ENCODE measurements at regions not wholly inside any gene's neighbourhood (a gene's known extent, or its start where the extent isn't known, plus 50 kb on each side); places are given as distances from the start of the nearest gene placed in this dataset.

- TF ChIP-seq, protein P1, sequence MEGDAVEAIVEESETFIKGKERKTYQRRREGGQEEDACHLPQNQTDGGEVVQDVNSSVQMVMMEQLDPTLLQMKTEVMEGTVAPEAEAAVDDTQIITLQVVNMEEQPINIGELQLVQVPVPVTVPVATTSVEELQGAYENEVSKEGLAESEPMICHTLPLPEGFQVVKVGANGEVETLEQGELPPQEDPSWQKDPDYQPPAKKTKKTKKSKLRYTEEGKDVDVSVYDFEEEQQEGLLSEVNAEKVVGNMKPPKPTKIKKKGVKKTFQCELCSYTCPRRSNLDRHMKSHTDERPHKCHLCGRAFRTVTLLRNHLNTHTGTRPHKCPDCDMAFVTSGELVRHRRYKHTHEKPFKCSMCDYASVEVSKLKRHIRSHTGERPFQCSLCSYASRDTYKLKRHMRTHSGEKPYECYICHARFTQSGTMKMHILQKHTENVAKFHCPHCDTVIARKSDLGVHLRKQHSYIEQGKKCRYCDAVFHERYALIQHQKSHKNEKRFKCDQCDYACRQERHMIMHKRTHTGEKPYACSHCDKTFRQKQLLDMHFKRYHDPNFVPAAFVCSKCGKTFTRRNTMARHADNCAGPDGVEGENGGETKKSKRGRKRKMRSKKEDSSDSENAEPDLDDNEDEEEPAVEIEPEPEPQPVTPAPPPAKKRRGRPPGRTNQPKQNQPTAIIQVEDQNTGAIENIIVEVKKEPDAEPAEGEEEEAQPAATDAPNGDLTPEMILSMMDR (IDR thresholded peaks at IDR 0.05): no peak
- TF ChIP-seq EP300 (IDR thresholded peaks at IDR 0.05): no peak
These were observed 949.5 kb downstream of the RAB28 start for GRCh38 chr4:12534684-12535083.
